ENCODE measurements at regions not wholly inside any gene's neighbourhood (a gene's known extent, or its start where the extent isn't known, plus 50 kb on each side); places are given as distances from the start of the nearest gene placed in this dataset.

DNA sequence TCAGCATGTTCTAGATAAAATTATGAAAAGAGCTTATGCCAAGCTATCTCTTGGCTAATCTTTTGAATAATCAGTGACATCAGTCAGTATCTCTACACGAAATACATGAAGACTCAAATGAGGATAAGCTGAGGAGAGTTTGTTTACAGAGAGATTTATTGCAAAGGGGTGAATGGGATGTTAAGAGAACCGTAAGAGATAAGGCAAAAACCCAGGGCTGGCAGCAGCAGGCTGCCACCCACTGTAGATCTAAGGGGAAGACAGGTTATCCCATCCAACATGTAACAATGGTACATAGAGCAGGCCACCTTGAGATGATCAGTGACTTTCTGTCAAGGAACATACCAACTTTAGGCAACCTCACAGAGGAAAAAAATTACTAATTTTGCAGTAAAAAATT, 432.1 kb upstream of the NR3C2 start:
- Histone ChIP-seq H3K36me3 (ENCODE audit: insufficient read depth, low read length) (no peaks in the 10 kb centered on the region), H3K4me2 (ENCODE audit: insufficient read depth, low read length) (no peak overlapping the region), H3K27me3 (ENCODE audit: insufficient read depth, low read length, poor library complexity) (no peaks in the 10 kb centered on the region), H2AFZ (ENCODE audit: low read depth, low read length) (no peak overlapping the region), H3K9ac (ENCODE audit: low read depth, low read length) (no peak overlapping the region), H4K20me1 (ENCODE audit: insufficient read depth, low read length) (no peaks in the 10 kb centered on the region), H3K27ac (ENCODE audit: low read length) (no peak overlapping the region), H3K4me1 (ENCODE audit: insufficient read depth, low read length) (no peaks in the 10 kb centered on the region), H3K4me3 (ENCODE audit: low read depth in 1 of 2, low read length in 2 of 2) (no peak overlapping the region), H3K79me2 (ENCODE audit: insufficient read depth, low read length) (no peaks in the 10 kb centered on the region), H3K9me3 (ENCODE audit: insufficient read depth, low read length, severe bottlenecking) (no peaks in the 10 kb centered on the region)
- no peak for ATAC-seq (ENCODE audit: insufficient read depth, low read depth)
- no peak for DNase-seq
- TF ChIP-seq EZH2 (IDR thresholded peaks at IDR 0.05; ENCODE audit: borderline replicate concordance, low read depth, low read length, severe bottlenecking): no peak
- TF ChIP-seq, protein P1, sequence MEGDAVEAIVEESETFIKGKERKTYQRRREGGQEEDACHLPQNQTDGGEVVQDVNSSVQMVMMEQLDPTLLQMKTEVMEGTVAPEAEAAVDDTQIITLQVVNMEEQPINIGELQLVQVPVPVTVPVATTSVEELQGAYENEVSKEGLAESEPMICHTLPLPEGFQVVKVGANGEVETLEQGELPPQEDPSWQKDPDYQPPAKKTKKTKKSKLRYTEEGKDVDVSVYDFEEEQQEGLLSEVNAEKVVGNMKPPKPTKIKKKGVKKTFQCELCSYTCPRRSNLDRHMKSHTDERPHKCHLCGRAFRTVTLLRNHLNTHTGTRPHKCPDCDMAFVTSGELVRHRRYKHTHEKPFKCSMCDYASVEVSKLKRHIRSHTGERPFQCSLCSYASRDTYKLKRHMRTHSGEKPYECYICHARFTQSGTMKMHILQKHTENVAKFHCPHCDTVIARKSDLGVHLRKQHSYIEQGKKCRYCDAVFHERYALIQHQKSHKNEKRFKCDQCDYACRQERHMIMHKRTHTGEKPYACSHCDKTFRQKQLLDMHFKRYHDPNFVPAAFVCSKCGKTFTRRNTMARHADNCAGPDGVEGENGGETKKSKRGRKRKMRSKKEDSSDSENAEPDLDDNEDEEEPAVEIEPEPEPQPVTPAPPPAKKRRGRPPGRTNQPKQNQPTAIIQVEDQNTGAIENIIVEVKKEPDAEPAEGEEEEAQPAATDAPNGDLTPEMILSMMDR (IDR thresholded peaks at IDR 0.05; ENCODE audit: borderline replicate concordance, extremely low read depth, low read length, poor library complexity, severe bottlenecking): no peak

DNA sequence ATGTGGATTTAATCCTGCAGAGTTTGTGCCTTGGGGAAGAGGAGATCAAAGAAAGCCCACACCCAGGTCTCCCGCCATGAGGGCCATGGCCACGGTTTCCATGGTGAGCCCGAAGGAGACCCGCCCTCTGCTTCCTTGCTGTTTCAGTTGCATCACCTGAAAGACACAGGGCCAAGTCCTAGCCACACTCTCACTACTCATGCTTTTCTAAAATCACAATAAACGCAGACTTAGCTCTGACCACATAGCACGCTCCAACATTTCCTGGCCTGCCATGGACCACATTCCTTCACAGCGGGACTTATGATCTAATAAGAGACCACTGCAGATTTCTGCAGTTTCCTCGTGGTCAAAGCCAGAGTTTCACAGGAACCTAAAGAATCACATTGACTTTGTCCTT, 426.0 kb upstream of the NR3C2 start:
- H3K4me1 ChIP-seq (ENCODE audit: insufficient read depth, low read length): no peaks in the 10 kb centered on the region
- no peak overlapping the region for H3K27ac ChIP-seq (ENCODE audit: low read length)
- no peaks in the 10 kb centered on the region for H3K27me3 ChIP-seq (ENCODE audit: insufficient read depth, low read length, poor library complexity)
- H3K36me3 ChIP-seq (ENCODE audit: insufficient read depth, low read length): no peaks in the 10 kb centered on the region
- no peak overlapping the region for H2AFZ ChIP-seq (ENCODE audit: low read depth, low read length)
- H4K20me1 ChIP-seq (ENCODE audit: insufficient read depth, low read length): no peaks in the 10 kb centered on the region
- H3K4me2 ChIP-seq (ENCODE audit: insufficient read depth, low read length): no peak overlapping the region
- ATAC-seq (ENCODE audit: insufficient read depth, low read depth) (no peak), DNase-seq (no peak)
- H3K9me3 ChIP-seq (ENCODE audit: insufficient read depth, low read length, severe bottlenecking): no peaks in the 10 kb centered on the region
- no peaks in the 10 kb centered on the region for H3K79me2 ChIP-seq (ENCODE audit: insufficient read depth, low read length)
- H3K9ac ChIP-seq (ENCODE audit: low read depth, low read length): no peak overlapping the region
- no peak overlapping the region for H3K4me3 ChIP-seq (ENCODE audit: low read depth in 1 of 2, low read length in 2 of 2)
- TF ChIP-seq EZH2 (IDR thresholded peaks at IDR 0.05; ENCODE audit: borderline replicate concordance, low read depth, low read length, severe bottlenecking): no peak
- TF ChIP-seq, protein P1 (IDR thresholded peaks at IDR 0.05; ENCODE audit: borderline replicate concordance, extremely low read depth, low read length, poor library complexity, severe bottlenecking): no peak

DNA sequence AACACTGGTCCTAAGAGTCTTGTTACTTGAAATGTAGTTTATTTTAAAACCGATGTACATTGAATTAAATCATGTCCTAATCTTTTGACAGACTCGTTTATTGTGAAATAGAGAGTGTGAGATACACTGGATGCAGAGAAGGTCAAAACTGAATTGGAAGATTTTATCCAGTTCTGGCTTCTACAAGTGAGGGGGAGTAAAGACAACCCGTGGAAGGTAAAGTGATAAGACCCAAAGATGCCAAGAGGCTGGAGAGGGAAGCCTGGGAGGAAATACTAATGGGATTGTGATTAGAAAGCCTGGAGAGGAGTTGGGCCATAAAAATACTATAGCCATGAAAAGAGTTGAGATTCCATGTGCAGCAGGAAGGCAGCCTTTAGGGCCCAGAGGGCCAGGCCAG, 424.5 kb upstream of the NR3C2 start:
- Histone ChIP-seq H3K4me3 (ENCODE audit: low read depth in 1 of 2, low read length in 2 of 2) (no peak overlapping the region), H3K27me3 (ENCODE audit: insufficient read depth, low read length, poor library complexity) (no peaks in the 10 kb centered on the region), H2AFZ (ENCODE audit: low read depth, low read length) (no peak overlapping the region), H3K27ac (ENCODE audit: low read length) (no peak overlapping the region), H3K36me3 (ENCODE audit: insufficient read depth, low read length) (no peaks in the 10 kb centered on the region), H3K9me3 (ENCODE audit: insufficient read depth, low read length, severe bottlenecking) (no peaks in the 10 kb centered on the region), H3K9ac (ENCODE audit: low read depth, low read length) (no peak overlapping the region), H3K79me2 (ENCODE audit: insufficient read depth, low read length) (no peaks in the 10 kb centered on the region), H3K4me2 (ENCODE audit: insufficient read depth, low read length) (no peak overlapping the region), H3K4me1 (ENCODE audit: insufficient read depth, low read length) (no peaks in the 10 kb centered on the region), H4K20me1 (ENCODE audit: insufficient read depth, low read length) (no peaks in the 10 kb centered on the region)
- ATAC-seq (ENCODE audit: insufficient read depth, low read depth): no peak
- no peak for DNase-seq
- TF ChIP-seq EZH2 (IDR thresholded peaks at IDR 0.05; ENCODE audit: borderline replicate concordance, low read depth, low read length, severe bottlenecking): no peak
- TF ChIP-seq, protein P1 (IDR thresholded peaks at IDR 0.05; ENCODE audit: borderline replicate concordance, extremely low read depth, low read length, poor library complexity, severe bottlenecking): no peak

DNA sequence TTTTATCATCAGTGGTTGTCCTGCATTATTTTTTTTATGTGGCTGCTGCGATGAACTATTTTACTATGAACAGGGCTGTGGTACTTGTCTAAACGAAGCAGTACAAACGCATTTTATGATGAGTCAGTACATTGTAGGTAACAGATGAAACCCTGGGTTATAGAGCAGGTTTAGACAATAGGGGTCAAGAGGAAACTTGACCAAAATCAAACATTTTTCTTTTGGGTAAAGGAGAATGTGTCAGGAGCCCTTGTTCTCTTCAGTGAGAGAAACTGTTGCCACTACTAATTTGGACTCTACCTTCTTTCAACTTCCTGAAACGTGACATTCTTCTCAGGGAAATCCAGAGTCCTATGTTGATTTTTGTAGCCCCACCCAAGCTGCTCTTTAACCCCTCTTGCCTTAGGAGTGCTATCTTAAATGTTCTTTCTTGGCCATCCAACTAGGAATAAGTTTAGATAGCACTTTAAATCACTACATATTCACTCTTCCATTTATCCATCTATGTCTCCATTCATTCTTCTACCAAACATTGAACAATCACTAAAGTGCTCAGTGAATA, 415.8 kb upstream of the NR3C2 start:
- Histone ChIP-seq H3K27ac (ENCODE audit: low read length) (no peak overlapping the region), H3K36me3 (ENCODE audit: insufficient read depth, low read length) (no peaks in the 10 kb centered on the region), H3K27me3 (ENCODE audit: insufficient read depth, low read length, poor library complexity) (no peaks in the 10 kb centered on the region), H3K4me1 (ENCODE audit: insufficient read depth, low read length) (no peaks in the 10 kb centered on the region), H3K9me3 (ENCODE audit: insufficient read depth, low read length, severe bottlenecking) (no peaks in the 10 kb centered on the region), H2AFZ (ENCODE audit: low read depth, low read length) (no peak overlapping the region), H3K4me3 (ENCODE audit: low read depth in 1 of 2, low read length in 2 of 2) (no peak overlapping the region), H3K9ac (ENCODE audit: low read depth, low read length) (no peak overlapping the region), H4K20me1 (ENCODE audit: insufficient read depth, low read length) (no peaks in the 10 kb centered on the region), H3K79me2 (ENCODE audit: insufficient read depth, low read length) (no peaks in the 10 kb centered on the region), H3K4me2 (ENCODE audit: insufficient read depth, low read length) (no peak overlapping the region)
- no peak for DNase-seq
- TF ChIP-seq, protein P1 (IDR thresholded peaks at IDR 0.05; ENCODE audit: borderline replicate concordance, extremely low read depth, low read length, poor library complexity, severe bottlenecking): no peak
- no peak for TF ChIP-seq EZH2 (IDR thresholded peaks at IDR 0.05; ENCODE audit: borderline replicate concordance, low read depth, low read length, severe bottlenecking)
- ATAC-seq (ENCODE audit: insufficient read depth, low read depth): no peak
